Stomach (tissue), 4 donors: ENCODE measurements at regions not wholly inside any gene's neighbourhood (a gene's known extent, or its start where the extent isn't known, plus 50 kb on each side); places are given as distances from the start of the nearest gene placed in this dataset.

Experiments
- CTCF ChIP-seq, 7 experiments: fragments of 450-650 bp in 4 of 7; fragments of 200-600 bp in 3 of 7; sonication (generic) in 3 of 7; IDR thresholded peaks; one replicate each; pipeline ENCODE4 v1.5.1; 2016 to 2019; ENCODE audit warnings: antibody characterized with exemption in 7 of 7, control low read depth in 2 of 7, mild to moderate bottlenecking in 1 of 7
- EP300 ChIP-seq: sonication (generic); formaldehyde crosslinking; IDR thresholded peaks from one replicate; pipeline ENCODE4 v1.6.1; 2017; ENCODE audit warnings: antibody characterized with exemption
- POLR2AphosphoS5 ChIP-seq, 3 donors: sonication (generic); formaldehyde crosslinking; IDR thresholded peaks; one replicate each; pipeline ENCODE4 v1.6.1; 2016; ENCODE audit warnings: antibody characterized with exemption in 3 of 3

DNA sequence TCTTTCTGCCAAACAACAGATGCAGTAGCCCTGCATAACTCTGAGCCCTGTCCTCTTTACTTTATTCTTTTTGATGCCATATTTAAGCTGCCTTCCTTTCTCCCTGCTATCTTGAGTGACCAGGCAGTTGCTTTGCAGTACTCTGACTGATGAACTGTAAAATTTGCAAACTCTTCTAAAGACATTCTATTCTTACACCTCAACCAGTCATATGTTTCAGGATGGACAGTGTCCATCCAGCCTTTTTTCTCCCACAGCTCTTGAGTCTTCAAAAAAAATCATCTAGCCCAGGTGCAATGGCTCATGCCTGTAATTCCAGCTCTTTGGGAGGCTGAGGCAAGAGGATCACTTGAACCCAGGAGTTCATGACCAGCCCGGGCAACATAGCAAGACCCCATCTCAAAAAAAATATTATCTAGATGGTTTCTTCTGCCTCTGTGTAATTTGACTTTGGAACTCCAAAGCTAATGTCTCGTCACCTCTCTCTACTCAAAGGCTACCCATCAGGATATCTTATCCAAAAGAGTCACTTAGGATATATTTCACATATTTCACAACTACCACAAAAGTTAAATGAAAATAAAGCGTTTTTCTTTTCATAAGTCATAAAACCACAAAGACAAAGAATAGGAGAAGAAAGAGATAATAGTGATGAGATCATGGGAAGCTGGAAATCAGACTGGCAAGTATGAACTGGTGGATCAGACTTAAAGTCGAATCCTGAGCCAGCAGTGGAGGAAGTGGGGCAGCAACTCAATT lies 54.6 kb upstream of the IPO9 start:
- no peak for TF ChIP-seq POLR2AphosphoS5 (IDR thresholded peaks at IDR 0.05)
- TF ChIP-seq CTCF (IDR thresholded peaks at IDR 0.05): no peak
- TF ChIP-seq EP300: no peak
